Esophagus muscularis mucosa (tissue), 3 donors: ENCODE measurements at regions not wholly inside any gene's neighbourhood (a gene's known extent, or its start where the extent isn't known, plus 50 kb on each side); places are given as distances from the start of the nearest gene placed in this dataset.

Experiments
- POLR2A ChIP-seq: fragments of 450-650 bp; IDR thresholded peaks from one replicate; pipeline ENCODE4 v1.6.1; 2017; ENCODE audit warnings: antibody characterized with exemption, moderate library complexity, mild to moderate bottlenecking, low read depth
- POLR2AphosphoS5 ChIP-seq, 2 donors: sonication (generic); formaldehyde crosslinking; IDR thresholded peaks; one replicate each; pipeline ENCODE4 v1.6.1; 2017; ENCODE audit warnings: antibody characterized with exemption in 2 of 2
- TF ChIP-seq, protein P1 (sequence below), 3 experiments: fragments of 200-600 bp in 2 of 3; fragments of 450-650 bp in 1 of 3; sonication (generic) in 2 of 3; IDR thresholded peaks; one replicate each; pipeline ENCODE4 v1.5.1; 2017 to 2019; ENCODE audit warnings: antibody characterized with exemption in 3 of 3, mild to moderate bottlenecking in 2 of 3, moderate library complexity in 1 of 3

- no peak for TF ChIP-seq POLR2AphosphoS5 (IDR thresholded peaks at IDR 0.05)
- TF ChIP-seq, protein P1, sequence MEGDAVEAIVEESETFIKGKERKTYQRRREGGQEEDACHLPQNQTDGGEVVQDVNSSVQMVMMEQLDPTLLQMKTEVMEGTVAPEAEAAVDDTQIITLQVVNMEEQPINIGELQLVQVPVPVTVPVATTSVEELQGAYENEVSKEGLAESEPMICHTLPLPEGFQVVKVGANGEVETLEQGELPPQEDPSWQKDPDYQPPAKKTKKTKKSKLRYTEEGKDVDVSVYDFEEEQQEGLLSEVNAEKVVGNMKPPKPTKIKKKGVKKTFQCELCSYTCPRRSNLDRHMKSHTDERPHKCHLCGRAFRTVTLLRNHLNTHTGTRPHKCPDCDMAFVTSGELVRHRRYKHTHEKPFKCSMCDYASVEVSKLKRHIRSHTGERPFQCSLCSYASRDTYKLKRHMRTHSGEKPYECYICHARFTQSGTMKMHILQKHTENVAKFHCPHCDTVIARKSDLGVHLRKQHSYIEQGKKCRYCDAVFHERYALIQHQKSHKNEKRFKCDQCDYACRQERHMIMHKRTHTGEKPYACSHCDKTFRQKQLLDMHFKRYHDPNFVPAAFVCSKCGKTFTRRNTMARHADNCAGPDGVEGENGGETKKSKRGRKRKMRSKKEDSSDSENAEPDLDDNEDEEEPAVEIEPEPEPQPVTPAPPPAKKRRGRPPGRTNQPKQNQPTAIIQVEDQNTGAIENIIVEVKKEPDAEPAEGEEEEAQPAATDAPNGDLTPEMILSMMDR (IDR thresholded peaks at IDR 0.05), result no peak
- no peak for TF ChIP-seq POLR2A
Observed at GRCh38 chr9:21680590-21680989, 121.8 kb upstream of the MTAP start.
